H1 (cell line): ENCODE measurements at regions not wholly inside any gene's neighbourhood (a gene's known extent, or its start where the extent isn't known, plus 50 kb on each side); places are given as distances from the start of the nearest gene placed in this dataset.

Experiments used
- CTCF ChIA-PET: fragments of 300-600 bp; sonication (Branson Sonifier 250); formaldehyde crosslinking; loops from one replicate; lab custom pipeline; 2021; ENCODE audit not compliant: partially characterized antibody; lab: Charles Lee
- POLR2A ChIA-PET: fragments of 300-600 bp; sonication (Branson Sonifier 250); formaldehyde crosslinking; loops from one replicate; lab custom pipeline; 2021; ENCODE audit warnings: inconsistent platforms; ENCODE audit not compliant: partially characterized antibody; lab: Charles Lee
- DNase-seq, 2 experiments: peaks; one replicate each; pipeline versions ENCODE4 v3.0.0 to v3.0.0-alpha.2; 2010 to 2022; ENCODE audit warnings: low spot score in 2 of 2, low read depth in 1 of 2, mixed read lengths in 1 of 2
- FAIRE-seq: peaks from 2 replicates; lab custom pipeline; 2011; peaks lifted over from hg19 to GRCh38; lab: Jason Lieb, UNC
- H2AFZ ChIP-seq: 2 replicates; pipeline ENCODE4 v1.8.1; 2012; ENCODE audit warnings: low read length, inconsistent platforms
- H2AK5ac ChIP-seq: 2 replicates; pipeline ENCODE4 v1.6.1; 2013; ENCODE audit warnings: low read depth, low read length
- H2BK120ac ChIP-seq: replicated peaks from 2 replicates; pipeline ENCODE3; 2013; ENCODE audit warnings: low read depth, low read length, inconsistent platforms
- H2BK12ac ChIP-seq: 2 replicates; pipeline ENCODE4 v1.6.1; 2013; ENCODE audit warnings: low read depth, low read length
- H2BK15ac ChIP-seq: 2 replicates; pipeline ENCODE4 v1.6.1; 2013; ENCODE audit warnings: low read length
- H2BK20ac ChIP-seq: 2 replicates; pipeline ENCODE4 v1.6.1; 2013; ENCODE audit warnings: low read length
- H2BK5ac ChIP-seq: 2 replicates; pipeline ENCODE4 v1.6.1; 2013; ENCODE audit warnings: low read depth, low read length
- H3K14ac ChIP-seq: 2 replicates; pipeline ENCODE4 v1.6.1; 2013; ENCODE audit warnings: inconsistent platforms; ENCODE audit not compliant: insufficient read length
- H3K18ac ChIP-seq: 2 replicates; pipeline ENCODE4 v1.6.1; 2013; ENCODE audit warnings: low read length; ENCODE audit errors: extremely low read depth
- H3K23ac ChIP-seq: 2 replicates; pipeline ENCODE4 v1.6.1; 2013; ENCODE audit warnings: inconsistent platforms; ENCODE audit not compliant: insufficient read length
- H3K23me2 ChIP-seq: 2 replicates; pipeline ENCODE4 v1.6.1; 2013; ENCODE audit warnings: low read depth, low read length
- H3K27ac ChIP-seq: 2 replicates; pipeline ENCODE4 v1.6.1; 2011; ENCODE audit warnings: low read depth, low read length, inconsistent platforms
- H3K27me3 ChIP-seq, 4 experiments: replicated peaks in 1 of 4; 1 replicate in 1 of 4; 2 replicates in 3 of 4; pipeline versions ENCODE4 v1.6.1 to v1.8.1; 2011 to 2013; ENCODE audit warnings: low read length in 3 of 4, mild to moderate bottlenecking in 3 of 4, inconsistent platforms in 2 of 4, mixed read lengths in 2 of 4, moderate library complexity in 1 of 4; ENCODE audit not compliant: control insufficient read depth in 3 of 4, insufficient read depth in 3 of 4; ENCODE audit errors: extremely low read depth in 1 of 4
- H3K36me3 ChIP-seq, 4 experiments: 2 replicates each; pipeline versions ENCODE4 v1.6.1 to v1.8.1; 2011 to 2013; ENCODE audit warnings: mild to moderate bottlenecking in 4 of 4, low read length in 3 of 4, moderate library complexity in 2 of 4, control low read depth in 1 of 4, inconsistent platforms in 1 of 4; ENCODE audit not compliant: insufficient read depth in 4 of 4, control insufficient read depth in 2 of 4
- H3K4ac ChIP-seq: replicated peaks from 2 replicates; pipeline ENCODE3; 2013; ENCODE audit warnings: low read length, low read depth, mixed read lengths, inconsistent platforms; ENCODE audit not compliant: insufficient read length
- H3K4me1 ChIP-seq, 4 experiments: replicated peaks in 1 of 4; 1 replicate in 1 of 4; 2 replicates in 3 of 4; pipeline versions ENCODE4 v1.6.1 to v1.8.1; 2011 to 2013; ENCODE audit warnings: low read length in 3 of 4, inconsistent platforms in 2 of 4, mixed read lengths in 1 of 4; ENCODE audit not compliant: insufficient read depth in 4 of 4, control insufficient read depth in 3 of 4
- H3K4me2 ChIP-seq, 2 experiments: 2 replicates each; pipeline versions ENCODE4 v1.6.1 to v1.8.1; 2011 to 2013; ENCODE audit warnings: low read depth in 2 of 2, low read length in 2 of 2, control low read depth in 1 of 2, inconsistent platforms in 1 of 2, mild to moderate bottlenecking in 1 of 2; ENCODE audit not compliant: insufficient read depth in 1 of 2
- H3K4me3 ChIP-seq, 4 experiments: fragments of 200-600, 300-600 bp in 1 of 4; sonication (generic), shearing (Covaris generic), sonication (Bioruptor Twin) in 1 of 4; 2 replicates each; pipeline versions ENCODE4 v1.5.1 to v1.8.1; 2011 to 2016; ENCODE audit warnings: low read length in 4 of 4, low read depth in 3 of 4, control low read depth in 2 of 4, inconsistent platforms in 2 of 4, mild to moderate bottlenecking in 2 of 4, mixed read lengths in 1 of 4, moderate library complexity in 1 of 4; ENCODE audit not compliant: insufficient read depth in 2 of 4; ENCODE audit errors: extremely low read depth in 1 of 4
- H3K56ac ChIP-seq: replicated peaks from 2 replicates; pipeline ENCODE3; 2013; ENCODE audit warnings: low read depth, mild to moderate bottlenecking, mixed read lengths, low read length, inconsistent platforms; ENCODE audit not compliant: insufficient read length
- H3K79me1 ChIP-seq: 2 replicates; pipeline ENCODE4 v1.6.1; 2013; ENCODE audit warnings: low read depth, low read length, control low read depth
- H3K79me2 ChIP-seq, 2 experiments: 2 replicates each; pipeline versions ENCODE4 v1.6.1 to v1.8.1; 2012 to 2013; ENCODE audit warnings: low read length in 2 of 2, mild to moderate bottlenecking in 2 of 2, inconsistent platforms in 1 of 2; ENCODE audit not compliant: insufficient read depth in 2 of 2, control insufficient read depth in 1 of 2
- H3K9ac ChIP-seq, 4 experiments: replicated peaks in 1 of 4; 1 replicate in 1 of 4; 2 replicates in 3 of 4; pipeline versions ENCODE4 v1.6.1 to v1.8.1; 2011 to 2013; ENCODE audit warnings: low read depth in 3 of 4, low read length in 3 of 4, control low read depth in 2 of 4, mild to moderate bottlenecking in 2 of 4, moderate library complexity in 2 of 4, inconsistent platforms in 1 of 4; ENCODE audit errors: extremely low read depth in 1 of 4
- H3K9me3 ChIP-seq, 2 experiments: 2 replicates each; pipeline versions ENCODE4 v1.6.1 to v1.8.1; 2012 to 2013; ENCODE audit warnings: mild to moderate bottlenecking in 2 of 2, moderate library complexity in 2 of 2, control low read depth in 1 of 2, inconsistent platforms in 1 of 2, low read depth in 1 of 2, low read length in 1 of 2, mixed read lengths in 1 of 2; ENCODE audit not compliant: insufficient read depth in 2 of 2
- H4K20me1 ChIP-seq, 2 experiments: replicated peaks in 1 of 2; 2 replicates each; pipeline versions ENCODE3 to v1.8.1; 2011 to 2013; ENCODE audit warnings: inconsistent platforms in 2 of 2, low read length in 2 of 2, mild to moderate bottlenecking in 1 of 2; ENCODE audit not compliant: insufficient read depth in 2 of 2, control insufficient read depth in 1 of 2
- H4K5ac ChIP-seq: 2 replicates; pipeline ENCODE4 v1.6.1; 2013; ENCODE audit warnings: low read length, low read depth, mixed read lengths, inconsistent platforms; ENCODE audit not compliant: insufficient read length
- H4K8ac ChIP-seq: 2 replicates; pipeline ENCODE4 v1.8.0; 2013; ENCODE audit warnings: mild to moderate bottlenecking, moderate library complexity, low read length, inconsistent platforms; ENCODE audit not compliant: insufficient read depth; ENCODE audit errors: extremely low read depth
- H4K91ac ChIP-seq: replicated peaks from 2 replicates; pipeline ENCODE3; 2013; ENCODE audit warnings: low read length, mixed read lengths, inconsistent platforms; ENCODE audit not compliant: insufficient read length
- BACH1 ChIP-seq: IDR thresholded peaks from 2 replicates; pipeline ENCODE4 v1.6.1; 2012; ENCODE audit warnings: low read length, improper control_type of control experiment
- CHD2 ChIP-seq: IDR thresholded peaks from 2 replicates; pipeline ENCODE4 v1.6.1; 2012; ENCODE audit warnings: low read length, improper control_type of control experiment
- KDM5A ChIP-seq: fragments of 200-600 bp; IDR thresholded peaks from 2 replicates; pipeline ENCODE4 v1.7.1; 2012; ENCODE audit warnings: mild to moderate bottlenecking, low read length, inconsistent platforms, mixed read lengths
- POU5F1 ChIP-seq: IDR thresholded peaks from 2 replicates; pipeline ENCODE4 v1.6.1; 2011; ENCODE audit warnings: low read depth, mild to moderate bottlenecking, low read length, moderate library complexity
- SAP30 ChIP-seq: fragments of 300-600 bp; sonication (generic); IDR thresholded peaks from 2 replicates; pipeline ENCODE4 v1.7.1; 2012; ENCODE audit warnings: low read length, moderate library complexity, mild to moderate bottlenecking, inconsistent platforms; ENCODE audit not compliant: insufficient read depth, insufficient replicate concordance
- YY1 ChIP-seq: IDR thresholded peaks from 2 replicates; pipeline ENCODE4 v1.6.1; 2011; ENCODE audit warnings: low read depth, mild to moderate bottlenecking, low read length
- WGBS, 2 experiments: shearing (Covaris generic) in 1 of 2; methylation state at CpG; one replicate each; pipeline versions ENCODE4 v1.1.6 to v1.1.7; 2013 to 2015; ENCODE audit warnings: low lambda C conversion rate in 2 of 2, mixed read lengths in 2 of 2, inconsistent platforms in 1 of 2, low coverage in 1 of 2, missing lambda C conversion rate in 1 of 2; ENCODE audit not compliant: insufficient replicate concordance in 2 of 2, insufficient coverage in 1 of 2, insufficient read length in 1 of 2; ENCODE audit errors: extremely low coverage in 1 of 2, missing lambda C conversion rate in 1 of 2; 5-methylcytosine and 5-hydroxymethylcytosine counted together
- TF ChIP-seq, protein P1 (sequence below): IDR thresholded peaks from 2 replicates; pipeline ENCODE4 v1.6.1; 2011; ENCODE audit warnings: low read length, improper control_type of control experiment

GRCh38 chr10:27372095-27372494 lies 131.5 kb upstream of the ACBD5 start:
- CTCF ChIA-PET, result interaction anchor here (0.7 to 1.5 kb wide), 7 partner anchors 10 to 1009 kb away, joined by 3 to 6 read pairs (median 3); no protein-coding TSS in a partner anchor
- Histone ChIP-seq H3K79me1 (no peaks in the 10 kb centered on the region), H4K20me1 (no peaks in the 10 kb centered on the region), H2AK5ac (no peak overlapping the region), H3K4me3 (no peak overlapping the region), H3K4me2 (no peak overlapping the region), H2BK120ac (no peak overlapping the region), H3K27me3 (no peaks in the 10 kb centered on the region), H3K18ac (no peak overlapping the region), H3K23ac (no peak overlapping the region), H3K4me1 (no peaks in the 10 kb centered on the region), H2BK5ac (no peak overlapping the region), H4K5ac (no peak overlapping the region), H3K23me2 (no peaks in the 10 kb centered on the region), H3K56ac (no peak overlapping the region), H2AFZ (no peak overlapping the region), H3K9ac (no peak overlapping the region), H3K9me3 (no peaks in the 10 kb centered on the region), H4K91ac (no peak overlapping the region), H4K8ac (no peak overlapping the region), H3K27ac (no peak overlapping the region), H3K4ac (no peak overlapping the region), H2BK12ac (no peak overlapping the region), H3K14ac (no peak overlapping the region), H3K36me3 (no peaks in the 10 kb centered on the region), H2BK20ac (no peak overlapping the region), H2BK15ac (no peak overlapping the region), H3K79me2 (no peaks in the 10 kb centered on the region)
- no peak for DNase-seq
- POLR2A ChIA-PET, result no interaction called here
- TF ChIP-seq BACH1, result no peak
- TF ChIP-seq, protein P1, sequence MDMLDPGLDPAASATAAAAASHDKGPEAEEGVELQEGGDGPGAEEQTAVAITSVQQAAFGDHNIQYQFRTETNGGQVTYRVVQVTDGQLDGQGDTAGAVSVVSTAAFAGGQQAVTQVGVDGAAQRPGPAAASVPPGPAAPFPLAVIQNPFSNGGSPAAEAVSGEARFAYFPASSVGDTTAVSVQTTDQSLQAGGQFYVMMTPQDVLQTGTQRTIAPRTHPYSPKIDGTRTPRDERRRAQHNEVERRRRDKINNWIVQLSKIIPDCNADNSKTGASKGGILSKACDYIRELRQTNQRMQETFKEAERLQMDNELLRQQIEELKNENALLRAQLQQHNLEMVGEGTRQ, result no peak
- no peak for TF ChIP-seq YY1
- TF ChIP-seq SAP30, result no peak
- TF ChIP-seq CHD2, result no peak
- TF ChIP-seq KDM5A, result no peak
- no peak for TF ChIP-seq POU5F1
- 98% methylated on average over 5 of the region's 5 CpGs; no CpG with 5 or more reads in 1 of the 2 experiments for WGBS, 2 experiments
- no peak for FAIRE-seq
